ENCODE measurements at regions not wholly inside any gene's neighbourhood (a gene's known extent, or its start where the extent isn't known, plus 50 kb on each side); places are given as distances from the start of the nearest gene placed in this dataset.

DNA sequence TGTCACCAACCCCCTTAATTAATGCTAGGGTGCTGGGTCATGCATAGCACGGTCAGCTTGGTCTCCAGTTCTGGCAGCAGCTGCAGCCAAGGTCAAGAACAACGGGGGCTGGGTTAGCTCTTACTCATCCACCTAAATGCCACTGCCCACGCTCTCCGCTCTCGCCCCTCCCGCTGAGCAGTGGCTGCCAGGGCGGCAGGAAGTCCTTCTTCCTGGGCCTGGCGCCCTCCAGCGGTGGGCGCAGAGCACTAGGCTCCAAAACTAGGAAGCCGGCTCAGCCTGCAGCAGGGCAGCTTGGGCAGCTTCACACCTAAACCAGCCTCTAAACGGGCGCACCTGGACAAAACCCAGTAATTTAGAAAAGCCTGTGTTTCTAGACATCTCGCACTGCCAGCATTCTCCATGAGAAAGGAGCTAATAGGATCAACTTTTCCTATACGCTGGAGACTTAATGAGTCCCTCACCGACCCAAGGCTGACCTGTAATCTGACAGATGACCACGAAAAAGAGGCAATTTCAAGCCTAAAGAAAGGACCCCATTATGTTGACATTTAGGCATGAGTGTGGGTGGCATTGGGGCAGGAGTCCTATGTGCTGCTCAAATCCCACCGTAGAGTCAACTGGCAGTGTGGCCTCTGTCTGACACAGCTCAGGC, 78.4 kb upstream of the LRRN2 start (continued):
- peak; percentile 81 for TF ChIP-seq MYNN (IDR thresholded peaks at IDR 0.05)
- no peak for TF ChIP-seq MYNN (CRISPR knock-in tag; IDR thresholded peaks at IDR 0.05)
- TF ChIP-seq TCFL5 (CRISPR knock-in tag; conservative IDR thresholded peaks at IDR 0.05): no peak
- TF ChIP-seq NBN (IDR thresholded peaks at IDR 0.05; ENCODE audit: low read depth): peak; percentile 36; the same call in 1 of the 2 replicates
- TF ChIP-seq TRIM24 (IDR thresholded peaks at IDR 0.05): peak in 1 of 2 experiments; percentile 51; a peak in 1 of 4 replicates
- peak; percentile 80 for TF ChIP-seq GABPB1 (CRISPR knock-in tag; IDR thresholded peaks at IDR 0.05)
- no peak for TF ChIP-seq KHSRP (IDR thresholded peaks at IDR 0.05)
- TF ChIP-seq, protein P1, sequence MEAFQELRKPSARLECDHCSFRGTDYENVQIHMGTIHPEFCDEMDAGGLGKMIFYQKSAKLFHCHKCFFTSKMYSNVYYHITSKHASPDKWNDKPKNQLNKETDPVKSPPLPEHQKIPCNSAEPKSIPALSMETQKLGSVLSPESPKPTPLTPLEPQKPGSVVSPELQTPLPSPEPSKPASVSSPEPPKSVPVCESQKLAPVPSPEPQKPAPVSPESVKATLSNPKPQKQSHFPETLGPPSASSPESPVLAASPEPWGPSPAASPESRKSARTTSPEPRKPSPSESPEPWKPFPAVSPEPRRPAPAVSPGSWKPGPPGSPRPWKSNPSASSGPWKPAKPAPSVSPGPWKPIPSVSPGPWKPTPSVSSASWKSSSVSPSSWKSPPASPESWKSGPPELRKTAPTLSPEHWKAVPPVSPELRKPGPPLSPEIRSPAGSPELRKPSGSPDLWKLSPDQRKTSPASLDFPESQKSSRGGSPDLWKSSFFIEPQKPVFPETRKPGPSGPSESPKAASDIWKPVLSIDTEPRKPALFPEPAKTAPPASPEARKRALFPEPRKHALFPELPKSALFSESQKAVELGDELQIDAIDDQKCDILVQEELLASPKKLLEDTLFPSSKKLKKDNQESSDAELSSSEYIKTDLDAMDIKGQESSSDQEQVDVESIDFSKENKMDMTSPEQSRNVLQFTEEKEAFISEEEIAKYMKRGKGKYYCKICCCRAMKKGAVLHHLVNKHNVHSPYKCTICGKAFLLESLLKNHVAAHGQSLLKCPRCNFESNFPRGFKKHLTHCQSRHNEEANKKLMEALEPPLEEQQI (IDR thresholded peaks at IDR 0.05): 0 out of 2 replicates have a peak, but pooled peaks have one; percentile 46
- peak; percentile 64; the same call in 1 of the 2 replicates for TF ChIP-seq TARDBP (IDR thresholded peaks at IDR 0.05)
- TF ChIP-seq KLF16 (IDR thresholded peaks at IDR 0.05): 0 out of 2 replicates have a peak, but pooled peaks have one; percentile 19
- peak; percentile 53 for TF ChIP-seq CREM (IDR thresholded peaks at IDR 0.05; ENCODE audit: low read depth)
- peak; percentile 93 for TF ChIP-seq SMC3 (conservative IDR thresholded peaks at IDR 0.05; ENCODE audit: insufficient read depth, low read depth, low read length)
- 0 out of 2 replicates have a peak, but pooled peaks have one; percentile 25 for TF ChIP-seq SMAD3 (CRISPR knock-in tag; conservative IDR thresholded peaks at IDR 0.05)
- TF ChIP-seq REST (IDR thresholded peaks at IDR 0.05; ENCODE audit: borderline replicate concordance): peak; percentile 89
- TF ChIP-seq REST (CRISPR knock-in tag; IDR thresholded peaks at IDR 0.05; ENCODE audit: low read depth): peak; percentile 22; the same call in 1 of the 2 replicates
- no peak for TF ChIP-seq NFYB (IDR thresholded peaks at IDR 0.05; ENCODE audit: extremely low read depth, insufficient read length)
- TF ChIP-seq ATF7 (IDR thresholded peaks at IDR 0.05): peak; percentile 57; the same call in 1 of the 2 replicates
- TF ChIP-seq KLF6 (CRISPR knock-in tag; IDR thresholded peaks at IDR 0.05; ENCODE audit: borderline replicate concordance): 0 out of 2 replicates have a peak, but pooled peaks have one; percentile 10
- TF ChIP-seq HDAC2 (IDR thresholded peaks at IDR 0.05): peak; percentile 53; the same call in 1 of the 2 replicates
- TF ChIP-seq ZNF384 (IDR thresholded peaks at IDR 0.05; ENCODE audit: low read depth, low read length): peak; percentile 42; the same call in 1 of the 2 replicates
- TF ChIP-seq DACH1 (IDR thresholded peaks at IDR 0.05; ENCODE audit: partially characterized antibody): no peak
- 0 out of 2 replicates have a peak, but pooled peaks have one; percentile 35 for TF ChIP-seq RBFOX2 (IDR thresholded peaks at IDR 0.05; ENCODE audit: low read depth, low read length)
